OCI-LY1 (cell line): ENCODE measurements at regions not wholly inside any gene's neighbourhood (a gene's known extent, or its start where the extent isn't known, plus 50 kb on each side); places are given as distances from the start of the nearest gene placed in this dataset.

Experiments used
- H2AFZ ChIP-seq: fragments of 200-600 bp; sonication (generic), shearing (Covaris generic); 2 replicates; pipeline ENCODE4 v1.6.0; 2014; ENCODE audit warnings: antibody characterized with exemption, mild to moderate bottlenecking, low read length
- H3F3A ChIP-seq: fragments of 200-600 bp; sonication (generic), shearing (Covaris generic); 2 replicates; pipeline ENCODE4 v1.6.0; 2014; ENCODE audit warnings: mild to moderate bottlenecking, antibody characterized with exemption, low read length, moderate library complexity; ENCODE audit not compliant: insufficient read depth
- H3K27ac ChIP-seq: fragments of 200-600 bp; sonication (generic); 2 replicates; pipeline ENCODE4 v1.5.1; 2014; ENCODE audit warnings: low read length, mixed run types, mild to moderate bottlenecking, low read depth; ENCODE audit not compliant: poor library complexity, severe bottlenecking
- H3K27me3 ChIP-seq: fragments of 200-600 bp; sonication (generic); 2 replicates; pipeline ENCODE4 v1.6.0; 2014; ENCODE audit warnings: antibody characterized with exemption, mild to moderate bottlenecking, low read length, moderate library complexity; ENCODE audit not compliant: insufficient read depth
- H3K36me3 ChIP-seq: fragments of 200-600 bp; sonication (generic); 2 replicates; pipeline ENCODE4 v1.6.1; 2014; ENCODE audit warnings: mild to moderate bottlenecking, antibody characterized with exemption, low read length, moderate library complexity, mixed read lengths; ENCODE audit not compliant: insufficient read depth
- H3K4me1 ChIP-seq: fragments of 200-600 bp; sonication (generic); 2 replicates; pipeline ENCODE4 v1.5.1; 2014; ENCODE audit warnings: mild to moderate bottlenecking, low read length, moderate library complexity; ENCODE audit not compliant: insufficient read depth, severe bottlenecking
- H3K4me2 ChIP-seq: fragments of 200-600 bp; sonication (generic), shearing (Covaris generic); 2 replicates; pipeline ENCODE4 v1.6.1; 2014; ENCODE audit warnings: low read length
- H3K4me3 ChIP-seq: fragments of 200-600 bp; sonication (generic); 2 replicates; pipeline ENCODE4 v1.5.1; 2014; ENCODE audit warnings: low read length, low read depth, mild to moderate bottlenecking, mixed read lengths; ENCODE audit not compliant: poor library complexity, severe bottlenecking
- H3K79me2 ChIP-seq: fragments of 200-600 bp; shearing (Covaris generic); 2 replicates; pipeline ENCODE4 v1.6.1; 2016; ENCODE audit warnings: mixed run types, low read length, mixed read lengths; ENCODE audit not compliant: insufficient read depth
- H3K9ac ChIP-seq: fragments of 200-600 bp; sonication (generic), shearing (Covaris generic); 2 replicates; pipeline ENCODE4 v1.6.1; 2014; ENCODE audit warnings: mild to moderate bottlenecking, low read length, mixed read lengths
- H3K9me2 ChIP-seq: fragments of 200-600 bp; sonication (generic), shearing (Covaris generic); 2 replicates; pipeline ENCODE4 v1.6.1; 2014; ENCODE audit warnings: low read depth, mild to moderate bottlenecking, low read length, mixed read lengths
- H3K9me3 ChIP-seq: fragments of 200-600 bp; shearing (Covaris generic); 2 replicates; pipeline ENCODE4 v1.6.1; 2014; ENCODE audit warnings: low read length, mixed read lengths
- H4K20me1 ChIP-seq: fragments of 200-600 bp; sonication (generic), shearing (Covaris generic); 2 replicates; pipeline ENCODE4 v1.6.0; 2016; ENCODE audit warnings: mild to moderate bottlenecking, low read length; ENCODE audit not compliant: insufficient read depth
- CTCF ChIP-seq: fragments of 200-600 bp; sonication (generic), shearing (Covaris generic); IDR thresholded peaks from 2 replicates; pipeline ENCODE4 v1.5.1; 2017; ENCODE audit warnings: mild to moderate bottlenecking, antibody characterized with exemption, low read length, moderate library complexity, mixed read lengths
- EZH2 ChIP-seq: fragments of 200-600 bp; sonication (generic), shearing (Covaris generic); IDR thresholded peaks from 2 replicates; pipeline ENCODE4 v1.8.0; 2017; ENCODE audit warnings: borderline replicate concordance, mixed run types, mild to moderate bottlenecking, antibody characterized with exemption, low read length, moderate library complexity, mixed read lengths

GRCh38 chr3:152937234-152937633 is 102.3 kb downstream of the P2RY1 start:
- Histone ChIP-seq H3K9me2 (no peaks in the 10 kb centered on the region), H3K9ac (no peak overlapping the region), H2AFZ (no peak overlapping the region), H3K79me2 (no peaks in the 10 kb centered on the region), H3K27me3 (no peaks in the 10 kb centered on the region), H3K36me3 (no peaks in the 10 kb centered on the region), H3K4me3 (no peak overlapping the region), H3K9me3 (no peaks in the 10 kb centered on the region), H3K4me1 (no peaks in the 10 kb centered on the region), H3K4me2 (no peak overlapping the region), H3K27ac (no peak overlapping the region), H3F3A (no peaks in the 10 kb centered on the region), H4K20me1 (no peaks in the 10 kb centered on the region)
- TF ChIP-seq EZH2 (no peak), CTCF (no peak)

- no peaks in the 10 kb centered on the region for H3K79me2 ChIP-seq
- TF ChIP-seq EZH2 (no peak), CTCF (no peak)
- H3K36me3 ChIP-seq: no peaks in the 10 kb centered on the region
- no peak overlapping the region for H2AFZ ChIP-seq
- H3K9me2 ChIP-seq: no peaks in the 10 kb centered on the region
- H3K4me2 ChIP-seq: no peak overlapping the region
- H3F3A ChIP-seq: no peaks in the 10 kb centered on the region
- H3K4me1 ChIP-seq: no peaks in the 10 kb centered on the region
- H3K4me3 ChIP-seq: no peak overlapping the region
- no peak overlapping the region for H3K27ac ChIP-seq
- H4K20me1 ChIP-seq: no peaks in the 10 kb centered on the region
- H3K9ac ChIP-seq: no peak overlapping the region
- H3K27me3 ChIP-seq: no peaks in the 10 kb centered on the region
- H3K9me3 ChIP-seq: no peaks in the 10 kb centered on the region
Measured at GRCh38 chr3:152938974-152939636, 104.2 kb downstream of the P2RY1 start.

- Histone ChIP-seq H3F3A (no peaks in the 10 kb centered on the region), H3K36me3 (no peaks in the 10 kb centered on the region), H3K27me3 (no peaks in the 10 kb centered on the region), H3K4me2 (no peak overlapping the region), H3K4me1 (no peaks in the 10 kb centered on the region), H3K4me3 (no peak overlapping the region), H4K20me1 (no peaks in the 10 kb centered on the region), H3K79me2 (no peaks in the 10 kb centered on the region), H3K9ac (no peak overlapping the region), H3K9me3 (no peaks in the 10 kb centered on the region), H2AFZ (no peak overlapping the region), H3K9me2 (no peaks in the 10 kb centered on the region), H3K27ac (no peak overlapping the region)
- TF ChIP-seq EZH2 (no peak), CTCF (no peak)
Measured at GRCh38 chr3:152941859-152942258, 106.9 kb downstream of the P2RY1 start.
